Upper lobe of left lung (tissue), 6 donors: ENCODE measurements at regions not wholly inside any gene's neighbourhood (a gene's known extent, or its start where the extent isn't known, plus 50 kb on each side); places are given as distances from the start of the nearest gene placed in this dataset.

Experiments used
- ATAC-seq, 2 donors: fragments of 200-7000 bp; cut with Tn5 transposase; one replicate each; pipeline ENCODE4 v1.9.1; 2022; ENCODE audit warnings: mild to moderate bottlenecking in 2 of 2, moderate library complexity in 2 of 2; ENCODE audit not compliant: low FRiP score in 2 of 2
- DNase-seq, 2 donors: peaks; one replicate each; pipeline ENCODE4 v3.0.0-alpha.2; 2019 to 2020
- H3K27ac ChIP-seq, 4 donors: fragments of 200-600 bp; sonication (generic); one replicate each; pipeline ENCODE4 v1.5.1; 2016 to 2019
- H3K27me3 ChIP-seq, 4 donors: fragments of 200-600 bp; sonication (generic); one replicate each; pipeline ENCODE4 v1.5.1; 2017 to 2019
- H3K36me3 ChIP-seq, 4 donors: fragments of 200-600 bp; sonication (generic); one replicate each; pipeline ENCODE4 v1.5.1; 2016 to 2019
- H3K4me1 ChIP-seq, 4 donors: fragments of 200-600 bp; sonication (generic); one replicate each; pipeline ENCODE4 v1.5.1; 2018 to 2019
- H3K4me3 ChIP-seq, 4 donors: fragments of 200-600 bp; sonication (generic); one replicate each; pipeline ENCODE4 v1.5.1; 2017 to 2019; ENCODE audit warnings: mild to moderate bottlenecking in 2 of 4, moderate library complexity in 1 of 4
- H3K9me3 ChIP-seq, 4 donors: fragments of 200-600 bp; sonication (generic); one replicate each; pipeline ENCODE4 v1.5.1; 2018 to 2019
- EP300 ChIP-seq, 4 donors: sonication (generic); formaldehyde crosslinking; IDR thresholded peaks; one replicate each; pipeline ENCODE4 v1.5.1; 2017; ENCODE audit warnings: antibody characterized with exemption in 4 of 4, control low read depth in 2 of 4
- POLR2A ChIP-seq, 4 donors: fragments of 450-650 bp; IDR thresholded peaks; one replicate each; pipeline ENCODE4 v1.5.1; 2016 to 2017; ENCODE audit warnings: antibody characterized with exemption in 4 of 4, mild to moderate bottlenecking in 2 of 4
- POLR2AphosphoS5 ChIP-seq, 2 donors: sonication (generic); formaldehyde crosslinking; IDR thresholded peaks; one replicate each; pipeline ENCODE4 v1.5.1; 2017; ENCODE audit warnings: antibody characterized with exemption in 2 of 2
- WGBS, 2 donors: methylation state at CpG; one replicate each; pipeline ENCODE4 v1.1.5; 2017 to 2018; 5-methylcytosine and 5-hydroxymethylcytosine counted together
- TF ChIP-seq, protein P1 (sequence below), 6 experiments: fragments of 450-650 bp in 4 of 6; fragments of 200-600 bp in 2 of 6; sonication (generic) in 2 of 6; IDR thresholded peaks; one replicate each; pipeline ENCODE4 v1.5.1; 2016 to 2019; ENCODE audit warnings: antibody characterized with exemption in 6 of 6
- donor health status: DM: no; HTN: no; CAD: no; lungs with moderate emphysema.
- donor health status: DM: no; HTN: yes; CAD: no; lungs with severe emphysema.

DNA sequence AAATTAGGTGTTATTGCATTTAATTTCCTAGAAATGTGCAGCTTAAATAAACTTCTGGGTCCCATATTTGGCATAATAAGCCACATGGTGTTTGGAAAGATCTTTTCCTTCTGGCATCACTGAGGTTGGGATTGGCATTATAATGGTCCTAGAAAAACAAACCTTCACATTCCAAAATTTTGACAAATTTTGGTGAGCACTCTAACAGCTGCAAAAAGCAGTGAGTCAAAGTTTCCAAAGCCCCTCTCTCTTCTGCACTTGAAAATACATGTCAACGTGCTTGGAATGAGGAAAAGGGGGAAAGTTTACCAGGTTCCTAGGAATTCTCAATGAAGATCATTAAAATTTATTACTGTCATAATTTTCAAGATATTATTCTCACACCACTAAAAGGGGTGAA is 77.8 kb upstream of the STK17B start:
- H3K9me3 ChIP-seq, result no peaks in the 10 kb centered on the region
- no peaks in the 10 kb centered on the region for H3K27me3 ChIP-seq
- no peak for TF ChIP-seq EP300 (IDR thresholded peaks at IDR 0.05)
- TF ChIP-seq POLR2AphosphoS5 (IDR thresholded peaks at IDR 0.05), result no peak
- no peak for TF ChIP-seq POLR2A (IDR thresholded peaks at IDR 0.05)
- peak overlapping the region; percentile 57 to 80 (median 64) for H3K27ac ChIP-seq
- peaks cover 0 to 30% (median 1%) of the 10 kb centered on the region in 4 donors for H3K36me3 ChIP-seq
- WGBS, 2 donors, result 21 to 79% methylated on average over 1 of the region's 1 CpG
- ATAC-seq (no peak), DNase-seq (no peak)
- H3K4me1 ChIP-seq, result peaks cover 14 to 39% (median 24%) of the 10 kb centered on the region in 4 donors
- H3K4me3 ChIP-seq, result no peak overlapping the region

DNA sequence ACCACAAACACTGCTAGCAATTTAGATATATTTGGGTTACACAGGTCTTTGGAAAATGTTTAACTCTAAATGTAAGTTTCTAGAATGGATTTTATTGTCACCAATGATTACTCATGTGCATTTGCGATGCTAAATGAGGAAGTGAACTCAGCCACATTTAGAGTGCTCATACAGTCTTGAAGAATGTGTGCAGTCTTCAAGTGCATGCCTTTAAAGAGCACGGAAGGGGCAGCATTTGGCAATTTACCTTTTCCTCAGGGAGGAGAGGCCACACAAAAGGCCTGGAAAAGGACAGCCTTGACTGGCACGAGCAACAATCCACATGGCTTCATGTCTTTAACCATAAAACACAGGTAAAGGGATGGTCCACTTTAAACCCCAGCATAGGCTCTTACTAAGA is 78.5 kb upstream of the STK17B start:
- 47 to 58% methylated on average over 3 of the region's 3 CpGs for WGBS, 2 donors
- Histone ChIP-seq H3K27ac (peak overlapping the region; percentile 57 to 80 (median 64)), H3K4me1 (peaks cover 14 to 39% (median 24%) of the 10 kb centered on the region in 4 donors), H3K4me3 (no peak overlapping the region), H3K27me3 (no peaks in the 10 kb centered on the region), H3K9me3 (no peaks in the 10 kb centered on the region), H3K36me3 (peaks cover 0 to 30% (median 1%) of the 10 kb centered on the region in 4 donors)
- TF ChIP-seq POLR2AphosphoS5 (IDR thresholded peaks at IDR 0.05) (no peak), EP300 (IDR thresholded peaks at IDR 0.05) (peak in 1 of 4 donors; percentile 69), POLR2A (IDR thresholded peaks at IDR 0.05) (no peak)
- TF ChIP-seq, protein P1, sequence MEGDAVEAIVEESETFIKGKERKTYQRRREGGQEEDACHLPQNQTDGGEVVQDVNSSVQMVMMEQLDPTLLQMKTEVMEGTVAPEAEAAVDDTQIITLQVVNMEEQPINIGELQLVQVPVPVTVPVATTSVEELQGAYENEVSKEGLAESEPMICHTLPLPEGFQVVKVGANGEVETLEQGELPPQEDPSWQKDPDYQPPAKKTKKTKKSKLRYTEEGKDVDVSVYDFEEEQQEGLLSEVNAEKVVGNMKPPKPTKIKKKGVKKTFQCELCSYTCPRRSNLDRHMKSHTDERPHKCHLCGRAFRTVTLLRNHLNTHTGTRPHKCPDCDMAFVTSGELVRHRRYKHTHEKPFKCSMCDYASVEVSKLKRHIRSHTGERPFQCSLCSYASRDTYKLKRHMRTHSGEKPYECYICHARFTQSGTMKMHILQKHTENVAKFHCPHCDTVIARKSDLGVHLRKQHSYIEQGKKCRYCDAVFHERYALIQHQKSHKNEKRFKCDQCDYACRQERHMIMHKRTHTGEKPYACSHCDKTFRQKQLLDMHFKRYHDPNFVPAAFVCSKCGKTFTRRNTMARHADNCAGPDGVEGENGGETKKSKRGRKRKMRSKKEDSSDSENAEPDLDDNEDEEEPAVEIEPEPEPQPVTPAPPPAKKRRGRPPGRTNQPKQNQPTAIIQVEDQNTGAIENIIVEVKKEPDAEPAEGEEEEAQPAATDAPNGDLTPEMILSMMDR (IDR thresholded peaks at IDR 0.05), result peak in 1 of 6 experiments; percentile 13
- DNase-seq (peak in 1 of 2 donors; percentile 71), ATAC-seq (peak; percentile 67 to 79)

DNA sequence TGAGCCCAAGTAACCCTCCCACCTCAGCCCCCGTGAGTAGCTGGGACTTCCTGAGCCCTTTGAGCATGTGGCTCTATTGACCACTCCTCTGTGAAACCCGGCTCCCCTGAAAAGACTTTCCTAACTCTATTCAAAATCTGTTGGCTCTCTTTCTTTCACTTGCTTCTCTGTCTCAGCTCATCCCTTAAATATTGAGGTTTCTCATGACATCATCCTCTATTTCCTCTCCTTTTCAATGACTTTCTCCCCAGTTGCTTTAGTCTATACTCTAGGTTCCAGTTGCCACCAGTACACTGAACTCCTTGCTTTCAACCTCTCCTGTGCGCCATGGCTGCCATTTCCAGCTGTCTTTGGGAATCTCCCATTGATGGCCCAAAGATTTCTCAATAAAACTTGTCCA is 79.8 kb upstream of the STK17B start:
- Histone ChIP-seq H3K27me3 (no peaks in the 10 kb centered on the region), H3K27ac (no peak overlapping the region), H3K36me3 (peaks cover 0 to 30% (median 1%) of the 10 kb centered on the region in 4 donors), H3K9me3 (no peaks in the 10 kb centered on the region), H3K4me3 (no peak overlapping the region), H3K4me1 (peaks cover 14 to 33% (median 22%) of the 10 kb centered on the region in 4 donors)
- TF ChIP-seq EP300 (IDR thresholded peaks at IDR 0.05) (no peak), POLR2A (IDR thresholded peaks at IDR 0.05) (no peak), POLR2AphosphoS5 (IDR thresholded peaks at IDR 0.05) (no peak)
- TF ChIP-seq, protein P1 (IDR thresholded peaks at IDR 0.05), result no peak
- WGBS, 2 donors, result 92 to 98% methylated on average over 3 of the region's 3 CpGs
- DNase-seq (no peak), ATAC-seq (no peak)

DNA sequence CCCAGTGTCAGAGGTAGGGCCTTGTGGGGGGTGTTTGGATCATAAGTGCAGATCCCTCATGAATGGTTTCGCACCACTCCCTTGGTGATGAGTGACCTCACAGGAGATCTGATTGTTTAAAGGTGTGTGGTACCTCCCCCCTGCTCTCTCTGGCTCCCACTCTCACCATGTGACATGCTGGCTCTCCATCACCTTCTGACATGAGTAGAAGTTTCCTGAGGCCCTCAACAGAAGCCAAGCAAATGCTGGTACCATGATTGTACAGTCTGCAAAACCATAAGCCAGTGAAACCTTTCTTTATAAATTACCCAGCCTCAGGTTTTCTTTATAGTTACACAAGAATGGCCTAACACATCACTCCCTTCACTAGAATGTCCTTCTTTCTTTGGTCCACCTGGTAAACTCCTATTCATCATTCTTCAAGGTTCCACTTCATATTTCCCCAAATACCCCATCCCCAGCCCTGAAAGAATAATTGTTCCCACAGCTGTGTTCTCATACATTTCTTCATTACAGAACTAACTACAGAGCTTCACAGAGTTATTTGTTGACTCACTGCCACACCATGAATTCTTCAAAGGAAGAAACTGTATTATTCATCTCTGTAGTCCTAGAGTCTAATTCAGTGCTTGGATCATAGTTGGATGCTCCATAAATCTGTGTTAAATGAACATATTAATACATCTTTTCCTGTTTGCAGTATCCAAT is 81.2 kb upstream of the STK17B start:
- Histone ChIP-seq H3K9me3 (no peaks in the 10 kb centered on the region), H3K4me1 (peaks cover 8 to 25% (median 17%) of the 10 kb centered on the region in 4 donors), H3K27ac (no peak overlapping the region), H3K36me3 (peaks cover 0 to 37% (median 1%) of the 10 kb centered on the region in 4 donors), H3K27me3 (no peaks in the 10 kb centered on the region), H3K4me3 (no peak overlapping the region)
- no peak for DNase-seq
- no peak for ATAC-seq
- TF ChIP-seq POLR2AphosphoS5 (IDR thresholded peaks at IDR 0.05) (no peak), POLR2A (IDR thresholded peaks at IDR 0.05) (no peak), EP300 (IDR thresholded peaks at IDR 0.05) (no peak)
- TF ChIP-seq, protein P1 (IDR thresholded peaks at IDR 0.05), result no peak
- 100% methylated on average over 1 of the region's 1 CpG for WGBS, 2 donors

DNA sequence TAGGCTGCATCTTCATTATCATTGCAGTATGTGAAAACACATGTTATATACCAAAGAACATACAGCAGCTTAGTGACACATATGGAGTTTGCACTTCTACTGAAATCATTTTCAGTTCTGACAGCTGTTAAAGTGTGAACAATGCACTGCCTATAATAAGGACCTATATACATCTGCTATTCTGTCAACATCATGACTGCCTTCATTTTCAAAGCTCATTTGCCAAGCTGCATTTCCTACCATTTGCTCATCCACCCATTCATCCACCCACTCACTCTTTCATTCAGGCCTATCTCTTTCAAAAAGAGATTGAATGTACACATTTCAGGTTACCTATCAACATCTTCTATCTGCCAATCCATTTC is 81.7 kb upstream of the STK17B start:
- peaks cover 5 to 19% (median 15%) of the 10 kb centered on the region in 4 donors for H3K4me1 ChIP-seq
- H3K27ac ChIP-seq, result no peak overlapping the region
- H3K36me3 ChIP-seq, result peaks cover 0 to 39% (median 1%) of the 10 kb centered on the region in 4 donors
- H3K4me3 ChIP-seq, result no peak overlapping the region
- TF ChIP-seq POLR2A (IDR thresholded peaks at IDR 0.05) (no peak), EP300 (IDR thresholded peaks at IDR 0.05) (no peak), POLR2AphosphoS5 (IDR thresholded peaks at IDR 0.05) (no peak)
- TF ChIP-seq, protein P1 (IDR thresholded peaks at IDR 0.05), result no peak
- DNase-seq (no peak), ATAC-seq (no peak)
- no peaks in the 10 kb centered on the region for H3K27me3 ChIP-seq
- no peaks in the 10 kb centered on the region for H3K9me3 ChIP-seq
